Uterus (tissue), 3 donors: ENCODE measurements at regions not wholly inside any gene's neighbourhood (a gene's known extent, or its start where the extent isn't known, plus 50 kb on each side); places are given as distances from the start of the nearest gene placed in this dataset.

Experiments
- DNase-seq, 2 donors: peaks; one replicate each; pipeline ENCODE4 v3.0.0-alpha.2; 2019 to 2020
- H3K27ac ChIP-seq, 2 donors: fragments of 200-600 bp; sonication (generic); 1 replicate in 1 of 2; 2 replicates in 1 of 2; pipeline ENCODE4 v1.5.1; 2016 to 2018
- H3K27me3 ChIP-seq, 2 donors: fragments of 200-600 bp; sonication (generic); one replicate each; pipeline ENCODE4 v1.5.1; 2018 to 2019; ENCODE audit warnings: control low read depth in 1 of 2
- H3K36me3 ChIP-seq, 2 donors: fragments of 200-600 bp; sonication (generic); one replicate each; pipeline ENCODE4 v1.5.1; 2019; ENCODE audit warnings: control low read depth in 1 of 2
- H3K4me1 ChIP-seq, 2 donors: fragments of 200-600 bp; sonication (generic); one replicate each; pipeline ENCODE4 v1.5.1; 2018 to 2019; ENCODE audit warnings: control low read depth in 1 of 2
- H3K4me3 ChIP-seq, 2 donors: fragments of 200-600 bp; sonication (generic); 1 replicate in 1 of 2; 2 replicates in 1 of 2; pipeline ENCODE4 v1.5.1; 2018 to 2019; ENCODE audit warnings: mild to moderate bottlenecking in 1 of 2
- H3K9me3 ChIP-seq, 2 donors: fragments of 200-600 bp; sonication (generic); one replicate each; pipeline ENCODE4 v1.5.1; 2019; ENCODE audit warnings: control low read depth in 1 of 2
- CTCF ChIP-seq, 4 experiments: fragments of 200-600 bp in 2 of 4; fragments of 450-650 bp in 2 of 4; sonication (generic) in 2 of 4; IDR thresholded peaks; one replicate each; pipeline ENCODE4 v1.5.1; 2016 to 2019; ENCODE audit warnings: antibody characterized with exemption in 4 of 4, mild to moderate bottlenecking in 2 of 4, moderate library complexity in 1 of 4
- POLR2A ChIP-seq, 2 donors: fragments of 450-650 bp; IDR thresholded peaks; one replicate each; pipeline ENCODE4 v1.6.1; 2016; ENCODE audit warnings: antibody characterized with exemption in 2 of 2, mild to moderate bottlenecking in 1 of 2, moderate library complexity in 1 of 2
- intact Hi-C: fragments of 100-400 bp; cut with DNase I; formaldehyde crosslinking; loops from one replicate; pipeline ENCODE4 v1.15.1; 2023; ENCODE audit warnings: low total_unique reads
- donor health status: DM: yes; HTN: yes; CAD: no.

DNA sequence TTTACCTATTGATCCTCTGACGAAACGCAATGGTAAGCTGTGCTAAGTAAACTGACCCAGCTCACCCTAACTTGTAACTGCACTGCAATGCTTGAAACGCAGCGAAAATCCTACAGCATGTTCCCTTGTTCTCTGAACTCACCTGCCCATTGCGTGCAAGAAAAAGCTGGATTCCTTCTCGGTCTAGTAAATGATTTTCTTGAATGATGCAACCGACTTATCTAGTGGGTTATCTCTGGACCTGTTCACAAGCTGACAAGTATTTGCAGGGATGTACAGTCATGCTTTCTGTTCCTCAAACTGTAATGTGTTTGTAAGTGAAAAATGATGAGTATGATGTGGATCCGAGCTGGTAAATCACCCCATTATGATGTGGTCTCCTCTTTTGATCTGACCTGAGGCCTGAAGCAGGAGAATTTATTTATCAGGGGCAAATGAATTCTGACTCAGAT lies 140.1 kb downstream of the BTC start:
- TF ChIP-seq POLR2A (IDR thresholded peaks at IDR 0.05) (no peak), CTCF (IDR thresholded peaks at IDR 0.05) (no peak)
- DNase-seq = no peak
- intact Hi-C loops = no loop called here
- Histone ChIP-seq H3K9me3 (no peaks in the 10 kb centered on the region), H3K4me3 (no peak overlapping the region), H3K36me3 (no peaks in the 10 kb centered on the region), H3K4me1 (no peaks in the 10 kb centered on the region), H3K27me3 (no peaks in the 10 kb centered on the region), H3K27ac (no peak overlapping the region)

GRCh38 chr4:74656596-74656995 lies 137.7 kb downstream of the BTC start:
- Histone ChIP-seq H3K36me3 (no peaks in the 10 kb centered on the region), H3K9me3 (no peaks in the 10 kb centered on the region), H3K27ac (no peak overlapping the region), H3K4me3 (no peak overlapping the region), H3K4me1 (no peaks in the 10 kb centered on the region), H3K27me3 (no peaks in the 10 kb centered on the region)
- no peak for DNase-seq
- TF ChIP-seq CTCF (IDR thresholded peaks at IDR 0.05) (no peak), POLR2A (IDR thresholded peaks at IDR 0.05) (no peak)
- intact Hi-C loops = no loop called here

DNA sequence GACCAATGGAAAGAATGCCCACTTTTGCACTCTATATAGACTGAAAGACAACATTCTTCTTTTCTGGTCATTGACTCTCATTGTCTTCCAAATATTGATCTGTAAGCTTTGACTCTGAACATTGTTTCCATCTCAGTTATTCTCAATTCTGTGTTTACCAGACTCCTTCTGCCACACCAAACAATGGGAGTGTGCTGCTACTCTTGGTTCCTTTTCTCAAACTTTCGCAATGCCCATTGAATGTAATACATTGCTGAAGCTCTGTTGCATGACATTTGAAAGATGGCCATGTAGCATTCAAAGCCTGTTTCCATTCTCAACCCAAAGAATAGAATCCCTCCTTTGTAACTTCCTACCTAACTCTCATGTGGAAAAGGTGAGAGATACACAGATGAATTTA lies 136.2 kb downstream of the BTC start:
- TF ChIP-seq POLR2A (IDR thresholded peaks at IDR 0.05) = no peak
- no peak for TF ChIP-seq CTCF (IDR thresholded peaks at IDR 0.05)
- Histone ChIP-seq H3K4me3 (no peak overlapping the region), H3K36me3 (no peaks in the 10 kb centered on the region), H3K27ac (no peak overlapping the region), H3K9me3 (no peaks in the 10 kb centered on the region), H3K4me1 (no peaks in the 10 kb centered on the region), H3K27me3 (no peaks in the 10 kb centered on the region)
- intact Hi-C loops = no loop called here
- no peak for DNase-seq

DNA sequence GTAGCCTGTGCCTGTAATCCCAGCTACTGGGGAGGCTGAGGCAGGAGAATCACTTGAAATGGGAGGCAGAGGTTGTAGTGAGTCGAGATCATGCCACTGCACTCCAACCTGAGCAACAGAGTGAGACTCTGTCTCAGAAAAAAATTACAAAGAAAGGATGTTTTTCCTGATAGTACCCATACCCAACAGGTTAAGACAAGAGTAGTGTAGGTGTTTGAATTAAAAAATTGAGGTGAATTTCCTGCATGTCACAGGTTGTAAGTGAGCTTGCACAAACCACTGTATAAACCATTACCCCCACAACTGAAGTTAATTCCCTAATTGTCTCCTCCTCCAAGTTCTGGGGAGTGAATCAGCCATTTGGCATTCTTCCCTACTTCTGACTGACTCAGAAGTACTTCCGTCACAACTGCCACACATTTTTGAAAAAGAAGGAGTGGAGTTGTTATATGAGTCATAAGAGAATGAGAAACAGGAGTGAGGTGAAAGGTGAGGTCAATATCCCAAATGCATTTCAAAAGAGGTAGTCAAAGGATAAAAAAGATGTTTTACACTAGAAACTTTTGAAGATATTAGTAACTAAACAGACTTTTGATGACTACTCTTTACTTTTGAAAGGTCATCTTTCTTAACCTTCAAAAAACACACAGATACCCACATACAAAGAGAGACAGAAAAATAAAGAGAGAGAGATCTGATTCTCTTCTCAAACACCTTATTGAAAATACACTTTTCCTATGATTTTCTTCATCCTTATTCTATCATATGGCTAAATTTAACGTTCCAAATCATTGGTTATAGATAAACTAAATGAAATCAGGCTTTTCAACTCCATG lies 134.5 kb downstream of the BTC start:
- H3K4me1 ChIP-seq = no peaks in the 10 kb centered on the region
- peak in 1 of 2 donors; percentile 15 for DNase-seq
- H3K4me3 ChIP-seq = no peak overlapping the region
- intact Hi-C loops = no loop called here
- H3K9me3 ChIP-seq = no peaks in the 10 kb centered on the region
- H3K36me3 ChIP-seq = no peaks in the 10 kb centered on the region
- no peaks in the 10 kb centered on the region for H3K27me3 ChIP-seq
- H3K27ac ChIP-seq = no peak overlapping the region
- no peak for TF ChIP-seq CTCF (IDR thresholded peaks at IDR 0.05)
- no peak for TF ChIP-seq POLR2A (IDR thresholded peaks at IDR 0.05)

DNA sequence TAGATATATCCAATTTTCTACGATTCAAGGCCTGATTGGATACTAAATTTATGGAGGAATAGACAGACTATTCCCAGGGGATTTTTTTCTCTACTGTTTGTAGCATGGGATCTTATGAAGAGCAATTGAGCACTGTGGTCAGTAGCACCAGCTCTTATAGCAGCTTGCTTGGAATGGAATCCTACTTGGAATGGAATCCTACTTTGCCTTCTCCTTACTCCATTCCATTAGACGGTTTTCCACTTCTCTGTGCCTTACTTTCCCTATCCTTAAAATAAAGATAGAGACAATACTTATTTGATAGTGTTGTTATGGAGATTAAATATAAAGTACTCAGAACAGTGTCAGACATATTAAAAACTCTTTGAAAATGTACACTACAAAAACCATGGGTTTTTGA lies 133.5 kb downstream of the BTC start:
- no peak overlapping the region for H3K4me3 ChIP-seq
- H3K4me1 ChIP-seq = no peaks in the 10 kb centered on the region
- no peak for DNase-seq
- H3K27ac ChIP-seq = no peak overlapping the region
- no peaks in the 10 kb centered on the region for H3K36me3 ChIP-seq
- no peak for TF ChIP-seq POLR2A (IDR thresholded peaks at IDR 0.05)
- TF ChIP-seq CTCF (IDR thresholded peaks at IDR 0.05) = no peak
- no peaks in the 10 kb centered on the region for H3K27me3 ChIP-seq
- intact Hi-C loops = no loop called here
- no peaks in the 10 kb centered on the region for H3K9me3 ChIP-seq
